Activated CD8-positive, alpha-beta T cell treated with anti-CD3 and anti-CD28 coated beads, Interleukin-2, amount 10 ng/mL, durations not matched to agents 7 days and 5 days (primary cell): ENCODE measurements at regions not wholly inside any gene's neighbourhood (a gene's known extent, or its start where the extent isn't known, plus 50 kb on each side); places are given as distances from the start of the nearest gene placed in this dataset.

ENCODE experiments used
- ATAC-seq: fragments of 150-1000 bp; cut with Tn5 transposase; one replicate; pipeline ENCODE4 v1.10.0; 2021; ENCODE audit warnings: moderate library complexity
- CTCF ChIA-PET: fragments of 350-600 bp; sonication (Branson Sonifier 250); formaldehyde crosslinking; loops from one replicate; lab custom pipeline; 2021; ENCODE audit warnings: antibody characterized with exemption; lab: Charles Lee
- POLR2A ChIA-PET: fragments of 350-600 bp; sonication (Branson Sonifier 250); formaldehyde crosslinking; loops from one replicate; lab custom pipeline; 2021; ENCODE audit warnings: antibody characterized with exemption; lab: Charles Lee
- DNase-seq: peaks from one replicate; pipeline ENCODE4 v3.0.0-alpha.2; 2020
- H3K27ac Mint-ChIP-seq: one replicate; pipeline ENCODE4 v1.8.0; 2021; ENCODE audit warnings: mild to moderate bottlenecking, mixed read lengths
- H3K27me3 Mint-ChIP-seq: one replicate; pipeline ENCODE4 v1.8.0; 2021; ENCODE audit warnings: low read depth, mixed read lengths
- H3K36me3 Mint-ChIP-seq: one replicate; pipeline ENCODE4 v1.8.0; 2021; ENCODE audit warnings: low read depth, mixed read lengths
- H3K4me1 Mint-ChIP-seq: one replicate; pipeline ENCODE4 v1.8.0; 2021; ENCODE audit warnings: low read depth, mixed read lengths
- H3K4me3 Mint-ChIP-seq: one replicate; pipeline ENCODE4 v1.8.0; 2021; ENCODE audit warnings: mild to moderate bottlenecking, mixed read lengths
- H3K9me3 Mint-ChIP-seq: one replicate; pipeline ENCODE4 v1.8.0; 2022; ENCODE audit warnings: mixed read lengths; ENCODE audit not compliant: insufficient read depth

DNA sequence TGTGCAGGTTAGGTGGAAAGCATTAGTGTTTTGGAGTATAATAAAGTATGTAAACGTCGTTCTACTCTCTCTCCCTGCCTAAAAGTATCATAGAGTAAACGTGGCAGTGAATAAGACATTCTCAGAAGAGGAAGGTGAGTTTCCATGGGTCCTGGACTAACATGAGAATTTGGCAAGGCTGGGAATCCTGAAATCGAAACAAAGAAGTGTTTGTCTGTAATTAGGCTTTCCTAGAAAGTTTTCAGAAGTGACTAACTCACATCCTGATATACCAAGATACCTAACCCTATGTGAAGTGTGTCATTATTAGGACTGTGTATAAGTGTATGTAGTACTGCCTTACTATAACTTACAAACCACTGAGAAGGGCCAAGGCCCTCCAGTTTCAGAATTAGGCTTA lies 50.7 kb upstream of the MAOA start:
- H3K4me1 Mint-ChIP-seq = no peaks in the 10 kb centered on the region
- ATAC-seq (no peak), DNase-seq (no peak)
- no peaks in the 10 kb centered on the region for H3K9me3 Mint-ChIP-seq
- no peaks in the 10 kb centered on the region for H3K27me3 Mint-ChIP-seq
- POLR2A ChIA-PET = no interaction called here
- H3K36me3 Mint-ChIP-seq = no peaks in the 10 kb centered on the region
- H3K27ac Mint-ChIP-seq = no peak overlapping the region
- H3K4me3 Mint-ChIP-seq = no peak overlapping the region
- CTCF ChIA-PET = no interaction called here
